ENCODE measurements at regions not wholly inside any gene's neighbourhood (a gene's known extent, or its start where the extent isn't known, plus 50 kb on each side); places are given as distances from the start of the nearest gene placed in this dataset.

DNA sequence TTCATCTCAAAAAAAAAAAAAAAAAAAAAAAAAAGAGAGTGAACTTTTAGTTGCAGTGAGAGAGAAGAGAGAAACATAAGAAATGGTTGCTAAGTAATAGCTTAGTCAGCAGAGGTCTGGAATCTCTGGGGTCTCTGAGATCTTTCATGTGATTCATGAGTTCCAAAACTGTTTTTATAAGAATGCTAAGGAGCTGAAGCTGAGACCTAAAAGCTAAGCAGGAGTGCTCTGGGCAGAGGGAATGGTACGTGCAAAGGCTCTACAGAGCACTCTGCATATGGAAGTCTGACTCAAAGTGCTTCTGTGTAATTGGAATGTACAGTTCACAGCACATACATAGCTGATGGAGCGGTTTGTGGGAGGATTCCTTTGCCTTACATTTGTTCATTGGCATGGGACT, 66.3 kb upstream of the LRIG1 start:
- ChIA-PET POLR2A (no interaction called here), CTCF (no interaction called here)
- no peaks in the 10 kb centered on the region for H3K36me3 ChIP-seq (replicated peaks in 1 of 2; ENCODE audit: control extremely low read depth in 1 of 2, control insufficient read depth in 1 of 2, extremely low read depth in 1 of 2, insufficient read depth in 2 of 2, low read length in 1 of 2)
- H3K4me3 ChIP-seq (ENCODE audit: control extremely low read depth in 1 of 5, extremely low read depth in 1 of 5, insufficient read depth in 1 of 5, low read depth in 2 of 5, low read length in 4 of 5): no peak overlapping the region
- H4K20me1 ChIP-seq (ENCODE audit: control insufficient read depth, insufficient read depth, low read length, poor library complexity, severe bottlenecking): no peaks in the 10 kb centered on the region
- H3K79me2 ChIP-seq (ENCODE audit: control insufficient read depth, insufficient read depth, low read length): no peaks in the 10 kb centered on the region
- DNase-seq (no peak), ATAC-seq (ENCODE audit: low read depth) (no peak)
- peaks cover 0 to 5% (median 3%) of the 10 kb centered on the region in 4 experiments for H3K27me3 ChIP-seq (replicated peaks in 1 of 4; ENCODE audit: control extremely low read depth in 1 of 4, control insufficient read depth in 3 of 4, insufficient read depth in 4 of 4, low read length in 3 of 4)
- intact Hi-C loops (cut with micrococcal nuclease): no loop called here
- Mint-ChIP-seq H3K27ac (no peak overlapping the region), H3K9me3 (ENCODE audit: insufficient read depth) (peaks cover 7% of the 10 kb centered on the region), H3K27me3 (peaks cover 63% of the 10 kb centered on the region), H3K4me3 (no peak overlapping the region), H3K4me1 (no peaks in the 10 kb centered on the region)
- no peak overlapping the region for H2AFZ ChIP-seq (ENCODE audit: insufficient read depth, low read depth, low read length, poor library complexity, severe bottlenecking)
- no peak overlapping the region for H3K27ac ChIP-seq (ENCODE audit: low read length in 2 of 2)
- no peak for TF ChIP-seq CTCF (IDR thresholded peaks at IDR 0.05)
- no peak for TF ChIP-seq EZH2 (IDR thresholded peaks at IDR 0.05; ENCODE audit: borderline replicate concordance, insufficient read depth, low read depth, low read length, poor library complexity, severe bottlenecking)
- no peaks in the 10 kb centered on the region for H3K4me1 ChIP-seq (ENCODE audit: control insufficient read depth in 2 of 2, insufficient read depth in 2 of 2, low read length in 2 of 2)
- 85% methylated on average over 2 of the region's 2 CpGs for WGBS (ENCODE audit: insufficient coverage)
- H3K9me3 ChIP-seq (ENCODE audit: control extremely low read depth in 1 of 3, control insufficient read depth in 2 of 3, insufficient read depth in 1 of 3, low read length in 2 of 3): peaks cover 0 to 4% (median 0%) of the 10 kb centered on the region in 3 donors
- H3K9ac ChIP-seq (ENCODE audit: low read length): no peak overlapping the region
- H3K4me2 ChIP-seq (replicated peaks; ENCODE audit: low read depth, low read length, poor library complexity, severe bottlenecking): no peak overlapping the region

DNA sequence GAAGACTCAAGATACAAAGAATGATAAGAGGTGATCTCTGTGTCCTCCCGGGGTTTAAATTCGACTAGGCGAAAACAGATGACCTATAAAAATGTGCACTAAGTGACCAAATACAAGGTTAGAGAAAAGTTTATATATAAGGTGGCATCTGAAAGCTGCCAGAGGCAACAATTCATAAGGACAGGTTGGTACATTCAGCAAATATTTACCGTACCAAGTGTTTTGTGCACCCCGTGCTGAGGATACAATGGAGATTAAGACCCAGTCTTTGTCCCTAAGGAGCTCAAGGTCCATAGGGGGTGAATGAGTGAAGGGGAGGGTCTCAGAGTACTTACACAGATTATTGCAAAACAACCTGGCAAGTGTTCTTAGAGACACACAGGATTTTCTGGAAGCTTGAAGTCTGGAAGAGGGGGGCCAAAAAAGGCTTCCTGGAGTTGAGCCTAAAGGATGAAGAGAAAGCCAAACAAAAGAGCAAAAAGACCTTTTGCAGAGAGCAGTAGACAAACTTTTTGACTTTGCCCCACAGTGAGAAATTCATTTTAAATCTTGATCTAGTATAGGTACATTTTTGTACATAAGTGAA, 71.4 kb upstream of the LRIG1 start:
- WGBS (ENCODE audit: insufficient coverage): 90% methylated on average over 4 of the region's 5 CpGs
- ChIA-PET CTCF (no interaction called here), POLR2A (no interaction called here)
- TF ChIP-seq CTCF (IDR thresholded peaks at IDR 0.05) (no peak), EZH2 (IDR thresholded peaks at IDR 0.05; ENCODE audit: borderline replicate concordance, insufficient read depth, low read depth, low read length, poor library complexity, severe bottlenecking) (no peak)
- Histone ChIP-seq H4K20me1 (ENCODE audit: control insufficient read depth, insufficient read depth, low read length, poor library complexity, severe bottlenecking) (no peaks in the 10 kb centered on the region), H3K36me3 (replicated peaks in 1 of 2; ENCODE audit: control extremely low read depth in 1 of 2, control insufficient read depth in 1 of 2, extremely low read depth in 1 of 2, insufficient read depth in 2 of 2, low read length in 1 of 2) (no peaks in the 10 kb centered on the region), H3K9ac (ENCODE audit: low read length) (no peak overlapping the region), H3K9me3 (ENCODE audit: control extremely low read depth in 1 of 3, control insufficient read depth in 2 of 3, insufficient read depth in 1 of 3, low read length in 2 of 3) (peaks cover 0 to 4% (median 0%) of the 10 kb centered on the region in 3 donors), H3K4me1 (ENCODE audit: control insufficient read depth in 2 of 2, insufficient read depth in 2 of 2, low read length in 2 of 2) (no peaks in the 10 kb centered on the region), H3K4me3 (ENCODE audit: control extremely low read depth in 1 of 5, extremely low read depth in 1 of 5, insufficient read depth in 1 of 5, low read depth in 2 of 5, low read length in 4 of 5) (no peak overlapping the region), H3K27me3 (replicated peaks in 1 of 4; ENCODE audit: control extremely low read depth in 1 of 4, control insufficient read depth in 3 of 4, insufficient read depth in 4 of 4, low read length in 3 of 4) (peaks cover 0 to 28% (median 20%) of the 10 kb centered on the region in 4 experiments), H3K79me2 (ENCODE audit: control insufficient read depth, insufficient read depth, low read length) (no peaks in the 10 kb centered on the region), H3K4me2 (replicated peaks; ENCODE audit: low read depth, low read length, poor library complexity, severe bottlenecking) (no peak overlapping the region), H2AFZ (ENCODE audit: insufficient read depth, low read depth, low read length, poor library complexity, severe bottlenecking) (no peak overlapping the region), H3K27ac (ENCODE audit: low read length in 2 of 2) (no peak overlapping the region)
- peaks cover 7% of the 10 kb centered on the region for H3K9me3 Mint-ChIP-seq (ENCODE audit: insufficient read depth)
- ATAC-seq (ENCODE audit: low read depth): no peak
- DNase-seq: no peak
- H3K4me1 Mint-ChIP-seq: no peaks in the 10 kb centered on the region
- H3K4me3 Mint-ChIP-seq: no peak overlapping the region
- no peak overlapping the region for H3K27ac Mint-ChIP-seq
- H3K27me3 Mint-ChIP-seq: peaks cover 65% of the 10 kb centered on the region
- intact Hi-C loops (cut with micrococcal nuclease): no loop called here

Data from B cell (primary cell).